Chondrocyte (in vitro differentiated cells): ENCODE measurements at regions not wholly inside any gene's neighbourhood (a gene's known extent, or its start where the extent isn't known, plus 50 kb on each side); places are given as distances from the start of the nearest gene placed in this dataset.

ENCODE experiments used
- DNase-seq: peaks from one replicate; pipeline ENCODE4 v3.0.0; 2021; ENCODE audit warnings: mixed read lengths, low spot score
- H3K27ac Mint-ChIP-seq: one replicate; pipeline ENCODE4 v1.8.0; 2021; ENCODE audit warnings: mild to moderate bottlenecking, moderate library complexity, mixed read lengths; ENCODE audit not compliant: unreplicated experiment
- H3K27me3 Mint-ChIP-seq: 2 replicates; pipeline ENCODE4 v1.8.0; 2021; ENCODE audit warnings: low read depth, mixed read lengths
- H3K36me3 Mint-ChIP-seq: 2 replicates; pipeline ENCODE4 v1.8.0; 2021; ENCODE audit warnings: low read depth, mixed read lengths
- H3K4me1 Mint-ChIP-seq: 2 replicates; pipeline ENCODE4 v1.8.0; 2021; ENCODE audit warnings: low read depth, mild to moderate bottlenecking, mixed read lengths
- H3K4me3 Mint-ChIP-seq: one replicate; pipeline ENCODE4 v1.8.0; 2021; ENCODE audit warnings: mild to moderate bottlenecking, moderate library complexity, mixed read lengths; ENCODE audit not compliant: unreplicated experiment
- H3K9me3 Mint-ChIP-seq: 2 replicates; pipeline ENCODE4 v1.8.0; 2021; ENCODE audit warnings: low read depth, mixed read lengths
- CTCF ChIP-seq: fragments of 200-600 bp; sonication (generic); IDR thresholded peaks from 2 replicates; pipeline ENCODE4 v1.5.0; 2021; ENCODE audit warnings: antibody characterized with exemption, mild to moderate bottlenecking, moderate library complexity

GRCh38 chr21:43274946-43275310, 106.1 kb downstream of the CRYAA start:
- H3K4me3 Mint-ChIP-seq: no peak overlapping the region
- no peaks in the 10 kb centered on the region for H3K36me3 Mint-ChIP-seq
- no peak for TF ChIP-seq CTCF
- H3K9me3 Mint-ChIP-seq: no peaks in the 10 kb centered on the region
- H3K4me1 Mint-ChIP-seq: peaks cover 5% of the 10 kb centered on the region
- no peak for DNase-seq
- H3K27ac Mint-ChIP-seq: no peak overlapping the region
- peaks cover 25% of the 10 kb centered on the region for H3K27me3 Mint-ChIP-seq

DNA sequence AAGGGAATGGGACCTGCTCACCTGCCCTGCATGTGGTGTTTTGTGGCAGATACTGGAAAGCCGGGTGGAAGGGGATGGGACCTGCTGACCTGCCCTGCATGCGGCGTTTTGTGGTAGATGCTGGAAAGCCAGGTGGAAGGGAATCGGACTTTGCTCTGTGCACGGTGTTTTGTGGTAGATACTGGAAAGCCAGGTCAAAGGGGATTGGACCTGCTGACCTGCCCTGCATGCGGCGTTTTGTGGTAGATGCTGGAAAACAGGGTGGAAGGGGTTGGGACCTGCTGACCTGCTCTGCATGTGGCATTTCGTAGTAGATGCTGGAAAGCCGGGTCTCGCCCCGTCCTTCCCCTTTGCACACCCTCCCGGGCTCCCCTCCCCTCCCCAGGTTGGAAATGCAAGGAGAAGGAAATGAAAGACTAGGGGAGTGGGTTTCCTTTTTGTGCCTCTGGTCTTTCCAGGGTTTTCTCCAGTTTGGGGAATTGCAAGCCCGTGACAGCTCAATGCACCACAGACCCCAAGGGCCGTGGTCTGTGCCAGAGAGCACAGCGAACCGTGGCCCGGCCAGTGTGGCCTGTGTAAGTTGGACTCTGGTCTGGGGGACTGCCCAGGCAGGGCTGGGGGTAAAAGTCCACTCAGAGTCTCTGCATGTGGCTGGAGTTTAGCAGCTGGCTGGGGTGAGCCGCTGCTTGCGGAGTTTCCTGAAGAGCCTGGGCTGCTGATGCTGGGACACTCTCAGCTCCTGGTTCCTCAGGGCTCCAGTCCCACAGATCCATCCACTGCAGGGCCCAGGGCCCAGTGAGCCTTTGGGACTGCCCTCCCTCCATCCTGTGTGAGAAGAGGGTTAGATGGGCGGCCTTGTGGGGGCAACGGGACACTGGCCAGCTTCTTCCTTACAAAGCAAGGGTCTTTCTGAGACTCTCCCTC, 105.5 kb downstream of the CRYAA start:
- Mint-ChIP-seq H3K36me3 (no peaks in the 10 kb centered on the region), H3K9me3 (no peaks in the 10 kb centered on the region), H3K27me3 (peaks cover 25% of the 10 kb centered on the region), H3K27ac (no peak overlapping the region), H3K4me3 (no peak overlapping the region), H3K4me1 (peaks cover 5% of the 10 kb centered on the region)
- TF ChIP-seq CTCF: no peak
- DNase-seq: peak; percentile 71

- no peak overlapping the region for H3K27ac Mint-ChIP-seq
- H3K27me3 Mint-ChIP-seq: peaks cover 21% of the 10 kb centered on the region
- peak; percentile 48 for DNase-seq
- no peak overlapping the region for H3K4me3 Mint-ChIP-seq
- H3K36me3 Mint-ChIP-seq: no peaks in the 10 kb centered on the region
- no peaks in the 10 kb centered on the region for H3K9me3 Mint-ChIP-seq
- TF ChIP-seq CTCF: no peak
- H3K4me1 Mint-ChIP-seq: peaks cover 5% of the 10 kb centered on the region
These were observed 104.9 kb downstream of the CRYAA start for GRCh38 chr21:43273708-43274021.

DNA sequence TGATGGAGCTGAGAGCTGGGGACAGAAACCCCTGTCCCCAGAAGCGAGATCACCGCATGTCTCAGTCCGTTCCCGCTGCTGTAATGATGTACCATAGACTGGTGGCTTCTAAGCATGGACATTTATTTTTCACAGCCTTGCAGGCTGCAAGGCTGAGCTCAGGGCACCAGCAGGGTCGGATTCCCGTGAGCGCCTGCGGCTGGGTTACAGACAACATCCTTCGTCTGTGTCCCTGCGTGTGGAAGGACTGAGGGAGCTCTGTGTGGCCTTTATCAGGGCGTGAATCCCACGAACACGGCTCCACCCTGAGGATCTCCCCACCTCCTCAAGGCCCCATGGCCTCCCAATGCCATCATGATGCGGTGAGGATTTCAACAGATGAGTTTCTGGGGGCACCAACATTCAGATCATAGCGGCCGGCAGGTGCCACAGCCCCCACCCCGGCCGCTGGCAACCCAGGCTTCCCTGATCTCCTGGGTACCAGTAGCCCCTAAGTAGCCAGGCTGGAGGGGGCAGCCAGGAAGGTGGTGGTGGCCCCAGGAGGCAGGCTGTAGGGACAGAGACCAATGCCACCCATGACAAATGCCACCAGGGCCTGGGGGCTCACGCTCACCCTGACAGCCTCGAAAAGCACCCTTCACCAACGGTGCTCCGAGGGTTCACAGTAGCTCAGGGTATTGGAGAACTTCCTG, 104.4 kb downstream of the CRYAA start:
- no peak overlapping the region for H3K4me3 Mint-ChIP-seq
- H3K36me3 Mint-ChIP-seq: no peaks in the 10 kb centered on the region
- no peaks in the 10 kb centered on the region for H3K9me3 Mint-ChIP-seq
- peaks cover 17% of the 10 kb centered on the region for H3K27me3 Mint-ChIP-seq
- TF ChIP-seq CTCF: no peak
- H3K4me1 Mint-ChIP-seq: peaks cover 5% of the 10 kb centered on the region
- no peak overlapping the region for H3K27ac Mint-ChIP-seq
- peak; percentile 60 for DNase-seq

DNA sequence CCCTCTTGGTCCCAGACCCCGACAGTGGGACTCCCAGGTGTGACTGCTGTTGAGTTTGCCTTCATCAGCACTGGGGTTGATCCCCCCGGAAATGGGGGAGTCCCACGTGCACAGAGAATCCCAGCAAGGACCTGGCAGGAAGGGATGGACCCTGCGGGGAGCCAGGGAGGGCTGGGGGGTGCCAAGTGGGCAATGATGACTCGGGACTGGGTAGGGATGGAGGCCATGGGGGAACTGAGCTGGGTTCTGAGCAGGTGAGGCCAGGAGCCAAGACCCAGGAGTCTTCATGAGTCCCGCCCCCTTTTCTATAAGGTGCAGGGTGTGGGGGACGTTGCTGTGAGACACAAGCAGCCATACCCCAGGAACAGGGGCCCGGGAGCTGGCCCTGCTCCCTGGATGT, 103.8 kb downstream of the CRYAA start:
- Mint-ChIP-seq H3K4me1 (peaks cover 5% of the 10 kb centered on the region), H3K4me3 (no peak overlapping the region), H3K27ac (no peak overlapping the region), H3K36me3 (no peaks in the 10 kb centered on the region), H3K9me3 (no peaks in the 10 kb centered on the region), H3K27me3 (peaks cover 12% of the 10 kb centered on the region)
- TF ChIP-seq CTCF: no peak
- DNase-seq: no peak
